HuH-7 (cell line): ENCODE measurements at regions not wholly inside any gene's neighbourhood (a gene's known extent, or its start where the extent isn't known, plus 50 kb on each side); places are given as distances from the start of the nearest gene placed in this dataset.

ENCODE experiments used
- DNase-seq: peaks from one replicate; pipeline ENCODE4 v3.0.0; 2011; ENCODE audit warnings: low spot score

- no peak for DNase-seq
Measured at GRCh38 chr21:16013570-16013969, 283.8 kb downstream of the USP25 start.

GRCh38 chr21:16020878-16021277 is 291.1 kb downstream of the USP25 start:
- DNase-seq, result no peak

- no peak for DNase-seq
Measured at GRCh38 chr21:16022116-16022515, 292.3 kb downstream of the USP25 start.

GRCh38 chr21:16022921-16023320 is 293.1 kb downstream of the USP25 start:
- no peak for DNase-seq

GRCh38 chr21:16028142-16028541 is 298.4 kb downstream of the USP25 start:
- no peak for DNase-seq

- DNase-seq, result no peak
Measured at GRCh38 chr21:16028941-16029464, 299.2 kb downstream of the USP25 start.

GRCh38 chr21:16033193-16033592 is 303.4 kb downstream of the USP25 start:
- DNase-seq, result peak; percentile 11

GRCh38 chr21:16034446-16035190 is 304.8 kb downstream of the USP25 start:
- no peak for DNase-seq

- DNase-seq, result no peak
Measured at GRCh38 chr21:16037421-16037955, 307.7 kb downstream of the USP25 start.

GRCh38 chr21:16040601-16041000 is 310.8 kb downstream of the USP25 start:
- no peak for DNase-seq

- DNase-seq, result no peak
Measured at GRCh38 chr21:16044676-16045075, 314.9 kb downstream of the USP25 start.

GRCh38 chr21:16046656-16047330 is 317.0 kb downstream of the USP25 start:
- DNase-seq, result no peak

GRCh38 chr21:16047904-16048303 is 318.1 kb downstream of the USP25 start:
- no peak for DNase-seq

- DNase-seq, result no peak
Measured at GRCh38 chr21:16055014-16055413, 325.2 kb downstream of the USP25 start.

- no peak for DNase-seq
Measured at GRCh38 chr21:16058896-16059295, 329.1 kb downstream of the USP25 start.

- DNase-seq, result no peak
Measured at GRCh38 chr21:16059981-16060380, 330.2 kb downstream of the USP25 start.

- no peak for DNase-seq
Measured at GRCh38 chr21:16061194-16061593, 331.4 kb downstream of the USP25 start.

- no peak for DNase-seq
Measured at GRCh38 chr21:16069178-16070112, 339.7 kb downstream of the USP25 start.

GRCh38 chr21:16070207-16070651 is 340.4 kb downstream of the USP25 start:
- no peak for DNase-seq

GRCh38 chr21:16071092-16071491 is 341.3 kb downstream of the USP25 start:
- no peak for DNase-seq

- DNase-seq, result no peak
Measured at GRCh38 chr21:16071761-16072160, 342.0 kb downstream of the USP25 start.

- DNase-seq, result no peak
Measured at GRCh38 chr21:16072221-16072620, 342.4 kb downstream of the USP25 start.
